ENCODE measurements at regions not wholly inside any gene's neighbourhood (a gene's known extent, or its start where the extent isn't known, plus 50 kb on each side); places are given as distances from the start of the nearest gene placed in this dataset.
"Not testable (repeated sequence)": the region's sequence is repeated elsewhere in the genome, so short reads cannot be mapped to it uniquely, and the experiment has no call there.

GRCh38 chr5:106019261-106019660 lies 1651.5 kb downstream of the EFNA5 start:
- DNase-seq (ENCODE audit: low read depth in 2 of 2) = no peak

GRCh38 chr5:106017243-106017857 lies 1653.4 kb downstream of the EFNA5 start:
- no peak for DNase-seq (ENCODE audit: low read depth in 2 of 2)

- no peak for DNase-seq (ENCODE audit: low read depth in 2 of 2)
Measured at GRCh38 chr5:106014262-106014661, 1656.5 kb downstream of the EFNA5 start.

GRCh38 chr5:106006242-106006641 lies 1664.5 kb downstream of the EFNA5 start:
- no peak for DNase-seq (ENCODE audit: low read depth in 2 of 2)

GRCh38 chr5:105998991-105999390 lies 1671.7 kb downstream of the EFNA5 start:
- DNase-seq (ENCODE audit: low read depth in 2 of 2) = not testable (repeated sequence)

- no peak for DNase-seq (ENCODE audit: low read depth in 2 of 2)
Measured at GRCh38 chr5:105993027-105993426, 1677.7 kb downstream of the EFNA5 start.

GRCh38 chr5:105982526-105982925 lies 1688.2 kb downstream of the EFNA5 start:
- DNase-seq (ENCODE audit: low read depth in 2 of 2) = no peak

GRCh38 chr5:105978011-105978410 lies 1692.7 kb downstream of the EFNA5 start:
- DNase-seq (ENCODE audit: low read depth in 2 of 2) = no peak

- no peak for DNase-seq (ENCODE audit: low read depth in 2 of 2)
Measured at GRCh38 chr5:105977163-105977562, 1693.6 kb downstream of the EFNA5 start.

- DNase-seq (ENCODE audit: low read depth in 2 of 2) = no peak
Measured at GRCh38 chr5:105970919-105971318, 1699.8 kb downstream of the EFNA5 start.

- no peak for DNase-seq (ENCODE audit: low read depth in 2 of 2)
Measured at GRCh38 chr5:105968981-105969380, 1701.8 kb downstream of the EFNA5 start.

- no peak for DNase-seq (ENCODE audit: low read depth in 2 of 2)
Measured at GRCh38 chr5:105963696-105964255, 1707.0 kb downstream of the EFNA5 start.

- no peak for DNase-seq (ENCODE audit: low read depth in 2 of 2)
Measured at GRCh38 chr5:105961572-105961971, 1709.2 kb downstream of the EFNA5 start.

GRCh38 chr5:105956456-105957196 lies 1714.1 kb downstream of the EFNA5 start:
- DNase-seq (ENCODE audit: low read depth in 2 of 2) = no peak

GRCh38 chr5:105954341-105954740 lies 1716.4 kb downstream of the EFNA5 start:
- DNase-seq (ENCODE audit: low read depth in 2 of 2) = no peak

GRCh38 chr5:105953616-105954015 lies 1717.1 kb downstream of the EFNA5 start:
- DNase-seq (ENCODE audit: low read depth in 2 of 2) = no peak

- no peak for DNase-seq (ENCODE audit: low read depth in 2 of 2)
Measured at GRCh38 chr5:105952875-105953274, 1717.9 kb downstream of the EFNA5 start.

GRCh38 chr5:105947461-105947860 lies 1723.3 kb downstream of the EFNA5 start:
- no peak for DNase-seq (ENCODE audit: low read depth in 2 of 2)

GRCh38 chr5:105945203-105945972 lies 1725.3 kb downstream of the EFNA5 start:
- DNase-seq (ENCODE audit: low read depth in 2 of 2) = no peak

- no peak for DNase-seq (ENCODE audit: low read depth in 2 of 2)
Measured at GRCh38 chr5:105940181-105940580, 1730.6 kb downstream of the EFNA5 start.

GRCh38 chr5:105934171-105934570 lies 1736.6 kb downstream of the EFNA5 start:
- no peak for DNase-seq (ENCODE audit: low read depth in 2 of 2)

- DNase-seq (ENCODE audit: low read depth in 2 of 2) = no peak
Measured at GRCh38 chr5:105931881-105932421, 1738.8 kb downstream of the EFNA5 start.

All from stimulated activated CD8-positive, alpha-beta memory T cell treated with anti-CD3 and anti-CD28 coated beads, Interleukin-2, amount 100 ng/mL, for 48 hours (primary cell).